RCC 7860 (cell line): ENCODE measurements at regions not wholly inside any gene's neighbourhood (a gene's known extent, or its start where the extent isn't known, plus 50 kb on each side); places are given as distances from the start of the nearest gene placed in this dataset.

ENCODE experiments used
- DNase-seq: peaks from one replicate; pipeline ENCODE4 v3.0.0-alpha.2; 2015; ENCODE audit warnings: low spot score
- FAIRE-seq: peaks from 2 replicates; lab custom pipeline; 2012; peaks lifted over from hg19 to GRCh38; lab: Jason Lieb, UNC

DNA sequence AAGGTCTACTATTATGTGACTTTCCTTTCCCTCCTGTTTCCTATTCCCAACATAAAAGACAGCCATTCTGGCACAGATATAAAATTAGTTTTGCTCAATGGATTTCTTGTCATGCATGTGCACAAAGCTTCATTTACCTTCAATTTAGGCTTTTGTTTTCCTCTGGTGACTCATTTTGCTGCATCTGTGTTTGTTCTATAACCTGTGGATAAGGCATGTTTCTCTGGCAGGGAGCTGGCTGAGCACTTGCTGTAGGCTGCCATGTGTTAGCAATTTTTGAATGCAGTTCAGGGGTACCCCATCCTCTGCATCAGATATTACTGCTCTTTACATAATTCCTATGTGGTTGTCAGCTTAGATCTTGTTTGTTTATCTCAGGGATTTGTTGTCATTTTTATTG, 202.8 kb upstream of the GRID2 start:
- DNase-seq (no peak), FAIRE-seq (no peak)

DNA sequence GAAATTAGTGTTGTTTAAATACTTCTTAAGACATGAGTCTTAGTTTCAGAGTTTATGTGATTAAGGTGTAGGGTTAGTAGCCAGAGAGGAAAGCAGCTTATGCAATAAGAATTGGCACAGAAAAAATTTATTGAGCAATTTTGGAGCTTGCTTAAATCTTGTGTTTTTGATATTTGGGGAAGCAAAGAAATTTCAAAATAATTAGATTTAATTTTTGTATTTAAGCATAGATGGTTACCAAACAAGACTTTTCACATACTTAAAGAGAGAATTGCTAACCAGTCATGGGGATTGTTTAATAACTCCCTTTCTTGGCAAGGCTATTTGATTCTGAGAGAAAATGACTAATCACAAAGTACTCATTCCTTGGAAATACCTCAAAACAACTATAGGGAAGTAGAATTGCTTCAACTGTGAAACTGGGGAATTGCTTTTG, 202.0 kb upstream of the GRID2 start:
- FAIRE-seq = peak; percentile 83
- DNase-seq = peak; percentile 18

DNA sequence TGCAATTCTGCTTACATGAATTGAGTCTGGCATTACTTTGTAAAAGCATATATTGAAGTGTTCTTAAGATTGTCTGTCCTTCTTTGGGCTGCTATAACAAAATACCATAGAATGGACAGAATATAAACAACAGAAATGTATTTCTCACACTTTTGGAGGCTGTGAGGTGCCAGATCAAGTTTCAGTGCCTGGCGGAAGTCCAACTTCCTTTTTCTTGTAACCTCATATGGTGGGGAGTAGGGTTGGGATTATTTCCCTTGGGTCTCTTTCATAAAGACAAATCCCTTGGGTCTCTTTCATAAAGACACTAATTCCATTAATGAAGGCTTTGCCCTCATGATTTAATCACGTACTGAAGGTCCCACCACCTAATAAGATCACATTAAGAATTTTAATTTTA, 199.3 kb upstream of the GRID2 start:
- FAIRE-seq (no peak), DNase-seq (no peak)

DNA sequence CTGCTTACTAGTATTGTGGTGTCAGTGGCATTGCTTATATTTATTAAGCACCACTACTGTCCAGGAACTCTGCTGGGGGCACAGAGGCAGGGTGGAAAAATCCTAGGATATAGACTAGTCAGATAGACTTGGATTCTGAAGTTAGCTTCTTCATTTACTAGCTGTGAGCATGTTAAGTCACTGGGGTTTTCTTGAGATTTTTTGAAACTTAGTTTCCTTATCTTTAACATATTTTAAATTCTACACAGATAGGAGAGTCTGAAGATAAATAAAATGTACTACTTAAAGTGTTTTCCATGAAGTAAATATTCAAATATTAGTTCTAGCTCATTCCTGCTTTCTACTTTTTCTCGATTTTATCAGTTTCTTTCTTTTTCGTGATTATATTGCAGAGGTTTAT, 196.9 kb upstream of the GRID2 start:
- DNase-seq (no peak), FAIRE-seq (no peak)

DNA sequence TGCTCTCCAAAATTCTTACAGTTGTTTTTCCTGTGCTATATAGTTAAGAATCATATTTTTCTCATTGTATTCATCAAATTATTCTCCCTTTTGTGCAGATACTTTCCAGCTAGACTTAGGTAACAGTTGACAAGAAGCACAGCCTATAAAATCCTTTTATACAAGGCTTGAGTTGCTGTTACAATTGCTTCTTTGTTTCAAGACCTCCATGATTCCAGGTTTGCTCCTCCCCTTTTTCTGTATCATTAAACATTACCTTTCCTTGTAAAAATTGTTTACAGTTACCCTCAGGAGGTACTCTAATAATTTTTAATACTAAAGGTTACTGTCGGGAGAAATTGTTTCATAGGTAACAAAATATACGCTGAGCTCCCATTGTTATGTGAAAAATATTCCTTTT, 192.3 kb upstream of the GRID2 start:
- FAIRE-seq (no peak), DNase-seq (no peak)

DNA sequence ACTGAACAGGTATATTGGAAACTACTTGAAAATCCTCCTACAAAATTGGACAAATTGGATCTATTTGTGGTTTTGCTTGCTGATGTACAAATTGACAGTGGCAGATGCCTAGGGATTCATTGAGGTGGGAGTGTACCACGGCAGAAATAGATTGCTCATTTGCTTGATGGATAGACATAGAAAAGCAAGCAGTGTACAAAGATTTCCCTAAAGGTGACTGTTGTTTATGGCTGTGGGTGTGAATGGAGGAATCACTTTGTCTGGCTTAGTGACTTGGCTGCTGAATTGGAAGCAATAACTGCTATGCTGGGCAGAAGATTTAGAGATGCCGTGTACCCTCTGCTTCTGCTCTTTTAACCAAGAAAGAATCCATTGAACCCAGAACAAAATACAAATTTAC, 191.0 kb upstream of the GRID2 start:
- FAIRE-seq (no peak), DNase-seq (no peak)

DNA sequence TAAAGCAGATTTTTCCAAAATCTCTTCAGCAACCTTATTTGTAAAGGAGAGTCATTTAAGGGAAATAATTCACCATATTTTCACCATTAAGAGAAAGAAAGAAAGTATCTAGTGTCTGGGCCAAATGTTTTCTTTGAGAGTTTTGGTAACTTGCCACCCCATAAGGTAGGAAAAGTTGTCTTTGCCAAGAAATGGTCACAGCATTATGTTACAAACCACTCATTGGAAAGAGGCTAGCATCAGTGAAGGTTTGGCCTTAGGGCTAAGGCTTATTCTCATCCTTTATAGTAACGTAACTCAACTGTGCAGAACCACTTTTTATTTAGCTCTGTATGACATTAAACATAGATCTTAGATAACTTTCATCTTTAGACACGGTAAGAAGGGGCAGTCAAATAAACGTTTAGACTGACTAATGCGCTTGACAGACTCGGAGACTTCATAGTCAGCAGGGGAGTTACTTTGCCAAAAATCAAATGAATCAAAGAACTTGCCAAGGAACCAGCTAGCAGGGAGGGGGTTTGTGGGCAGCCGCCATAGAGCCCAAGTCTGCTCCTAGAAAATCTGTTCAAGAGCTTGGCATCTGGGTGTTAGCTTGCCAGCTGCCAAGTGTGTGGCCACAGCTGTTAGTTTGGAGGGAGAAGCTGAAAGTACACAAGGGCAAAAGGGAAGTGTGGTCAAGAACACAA, 182.8 kb upstream of the GRID2 start:
- DNase-seq (no peak), FAIRE-seq (no peak)

DNA sequence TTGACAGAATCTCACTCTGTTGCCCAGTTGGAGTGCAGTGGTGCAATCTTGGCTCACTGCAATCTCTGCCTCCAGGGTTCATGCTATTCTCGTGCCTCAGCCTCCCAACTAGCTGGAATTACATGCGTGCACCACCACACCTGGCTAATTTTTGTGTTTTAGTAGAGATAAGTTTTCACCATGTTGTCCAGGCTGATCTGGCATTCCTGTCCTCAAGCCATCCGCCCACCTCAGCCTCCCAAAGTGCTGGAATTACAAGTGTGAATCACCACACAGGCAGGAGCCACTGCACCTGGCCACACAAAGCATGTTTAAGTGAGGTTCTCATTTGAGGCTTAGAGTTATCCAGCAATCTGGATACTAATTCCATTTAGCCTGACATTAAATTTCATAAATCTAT, 180.9 kb upstream of the GRID2 start:
- DNase-seq = no peak
- FAIRE-seq = no peak

DNA sequence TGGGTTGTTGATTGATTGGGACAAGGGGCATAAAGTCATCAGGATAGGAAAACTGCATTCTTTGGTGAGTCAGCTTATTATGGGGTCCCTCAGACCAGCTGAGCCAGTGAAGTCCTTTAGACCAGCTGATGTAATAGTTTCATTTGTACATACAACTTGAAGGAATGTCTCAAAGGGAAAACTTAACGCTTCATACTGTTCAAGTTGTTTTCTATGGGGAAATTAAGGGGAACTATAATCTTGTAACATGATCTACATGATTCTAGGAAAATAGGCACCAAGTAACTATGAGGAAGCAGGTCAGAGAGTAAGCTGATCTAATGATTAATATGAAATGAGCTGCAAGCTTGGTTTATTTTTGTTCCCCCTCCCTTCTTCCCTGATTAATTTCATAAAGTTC, 175.1 kb upstream of the GRID2 start:
- no peak for FAIRE-seq
- no peak for DNase-seq

DNA sequence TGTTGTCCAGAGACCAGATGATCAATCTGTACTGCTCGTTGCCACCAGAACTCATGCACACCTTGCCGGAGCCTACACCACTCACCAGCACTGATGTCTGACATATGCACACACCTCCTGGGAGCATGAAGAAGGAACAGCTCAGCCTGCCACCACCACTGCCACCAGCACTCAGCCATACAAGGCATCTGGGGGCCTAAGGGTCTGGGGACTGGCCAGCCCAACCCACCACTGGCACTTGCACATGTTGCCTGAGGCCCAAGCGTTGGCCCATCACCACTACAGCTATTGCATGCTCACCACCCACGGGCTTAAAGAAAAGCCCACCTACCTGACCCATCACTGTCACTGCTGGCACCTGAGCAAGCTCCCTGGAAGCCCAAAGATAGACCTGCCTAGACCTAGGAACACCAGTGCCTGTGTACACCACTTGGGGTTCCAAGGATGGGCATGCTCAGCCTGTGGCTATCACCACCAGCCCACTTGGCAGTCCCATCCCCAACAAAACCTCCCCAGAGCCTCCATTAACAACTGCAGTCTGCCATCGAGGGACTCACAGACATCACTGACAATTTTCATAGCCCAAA, 174.3 kb upstream of the GRID2 start:
- FAIRE-seq (no peak), DNase-seq (no peak)

DNA sequence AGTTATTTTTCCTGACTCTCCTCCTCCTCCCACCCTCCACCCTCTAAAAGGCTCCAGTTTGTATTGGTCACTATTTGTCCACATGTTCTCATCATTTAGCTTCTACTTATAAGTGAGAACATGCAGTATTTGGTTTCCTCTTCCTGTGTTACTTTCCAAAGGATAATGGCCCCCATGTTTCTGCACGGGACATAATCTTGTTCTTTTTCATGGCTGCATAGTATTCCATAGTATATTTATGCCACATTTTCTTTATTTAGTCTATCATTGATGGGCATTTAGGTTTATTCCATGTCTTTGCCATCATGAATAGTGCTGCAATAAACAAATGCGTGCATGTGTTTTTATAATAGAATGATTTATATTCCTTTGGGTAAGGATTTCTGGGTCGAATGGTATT, 167.3 kb upstream of the GRID2 start:
- FAIRE-seq (no peak), DNase-seq (no peak)

DNA sequence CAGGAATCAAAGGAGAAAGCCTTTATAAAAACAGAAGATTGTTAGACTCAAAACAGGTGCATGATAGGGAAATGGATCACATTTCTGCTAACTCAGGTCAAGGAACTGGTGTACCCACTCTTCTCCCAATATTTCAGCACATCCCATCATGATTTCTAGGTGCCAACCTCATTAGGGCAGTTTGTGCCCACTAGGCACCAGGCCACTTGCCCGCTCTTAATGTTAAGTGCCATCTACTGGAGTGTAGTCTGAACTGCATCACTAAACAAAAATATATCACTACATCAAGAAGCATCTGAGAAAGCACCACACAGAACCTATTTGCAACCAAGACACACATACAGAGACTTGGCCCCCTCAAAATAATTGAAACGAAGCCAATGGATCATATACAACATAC, 140.4 kb upstream of the GRID2 start:
- FAIRE-seq (no peak), DNase-seq (no peak)

DNA sequence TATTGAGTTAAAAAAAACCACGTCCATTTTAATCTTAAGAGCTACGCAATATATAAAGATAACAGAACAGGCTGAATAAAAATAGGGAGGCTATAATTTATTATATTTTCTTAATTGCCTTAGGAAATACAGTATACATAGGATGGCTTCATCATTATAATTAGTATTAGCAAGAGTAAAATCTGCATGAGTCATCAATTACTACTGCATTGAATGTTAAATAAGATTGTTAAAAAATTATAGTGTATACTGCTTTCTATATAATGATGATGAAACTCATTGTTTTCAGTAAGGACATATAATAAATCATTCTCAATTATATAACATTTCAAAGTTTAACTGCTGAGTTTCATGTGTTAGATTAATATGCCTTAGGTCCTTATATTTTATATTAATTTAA, 133.4 kb upstream of the GRID2 start:
- FAIRE-seq = no peak
- DNase-seq = no peak

DNA sequence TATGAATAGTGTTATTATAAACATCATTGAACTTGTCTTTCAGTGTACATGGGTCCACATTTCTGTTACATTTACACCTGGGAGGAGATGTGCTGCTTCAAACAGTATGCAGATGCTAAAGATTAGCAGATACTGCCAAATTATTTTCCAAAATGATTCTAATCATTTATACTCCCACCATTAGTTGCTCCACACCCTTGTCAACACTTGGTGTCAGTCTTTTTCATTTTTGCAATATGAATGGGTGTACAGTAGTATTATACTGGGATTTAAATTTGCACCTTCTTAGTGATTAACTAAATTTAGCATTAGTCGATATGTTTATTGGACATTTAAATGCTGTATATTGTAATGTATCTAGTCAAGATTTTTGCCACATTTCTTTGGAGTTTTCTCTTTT, 131.6 kb upstream of the GRID2 start:
- no peak for DNase-seq
- FAIRE-seq = no peak

DNA sequence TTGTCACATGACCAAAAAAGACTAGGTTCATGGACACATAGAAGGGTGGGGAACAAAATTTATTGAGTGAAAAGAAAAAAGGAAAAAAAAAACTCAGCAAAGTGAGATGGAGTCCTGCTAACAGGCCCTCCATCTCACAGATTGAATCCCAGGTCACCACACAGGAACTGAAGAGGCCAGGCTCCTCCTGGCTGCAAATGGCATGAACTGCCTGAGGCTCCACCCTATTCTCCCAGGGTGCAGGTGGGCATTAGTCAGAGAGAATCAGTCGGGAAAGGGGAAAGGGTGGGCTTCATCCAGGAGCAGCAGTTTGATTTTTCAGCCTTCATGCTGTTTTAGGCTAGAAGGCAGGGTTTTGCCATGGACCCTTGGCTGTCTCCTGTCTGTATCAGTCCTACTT, 128.5 kb upstream of the GRID2 start:
- FAIRE-seq (no peak), DNase-seq (no peak)

DNA sequence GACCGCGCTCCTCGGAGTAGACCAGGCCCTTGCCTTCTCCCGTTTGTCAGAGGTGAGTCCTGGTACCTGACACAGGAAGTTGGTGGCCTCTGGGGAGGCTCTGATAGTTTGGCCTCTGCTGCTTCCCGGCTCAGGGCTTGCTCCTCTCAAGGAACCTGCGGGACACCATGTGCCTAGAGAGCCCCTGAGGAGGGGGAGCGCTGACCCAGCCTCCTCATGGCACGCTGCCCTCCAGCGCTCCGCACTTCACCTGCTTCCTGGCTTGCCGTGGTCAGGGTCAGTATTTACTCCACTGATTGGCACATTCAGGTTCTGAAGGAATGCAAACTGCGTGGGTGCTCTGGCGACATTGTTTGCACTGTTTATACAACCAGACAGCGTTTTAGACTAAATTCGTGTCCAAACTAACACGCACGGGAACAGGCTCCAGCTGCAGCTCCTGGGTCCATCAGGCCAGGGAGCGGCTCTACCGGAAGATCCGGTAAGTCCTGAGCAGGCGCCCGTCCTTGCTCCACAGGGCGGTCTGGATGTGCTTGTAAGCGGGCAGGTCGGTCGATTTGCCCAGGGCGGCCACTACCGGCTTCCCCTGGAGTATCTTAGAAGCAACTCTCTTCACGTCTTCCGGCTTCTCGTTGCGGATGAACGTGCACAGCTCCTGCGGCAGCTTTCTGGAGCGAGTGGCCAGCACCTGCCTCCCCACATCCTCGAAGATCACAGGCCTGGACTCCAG, 121.6 kb upstream of the GRID2 start:
- DNase-seq (no peak), FAIRE-seq (no peak)

DNA sequence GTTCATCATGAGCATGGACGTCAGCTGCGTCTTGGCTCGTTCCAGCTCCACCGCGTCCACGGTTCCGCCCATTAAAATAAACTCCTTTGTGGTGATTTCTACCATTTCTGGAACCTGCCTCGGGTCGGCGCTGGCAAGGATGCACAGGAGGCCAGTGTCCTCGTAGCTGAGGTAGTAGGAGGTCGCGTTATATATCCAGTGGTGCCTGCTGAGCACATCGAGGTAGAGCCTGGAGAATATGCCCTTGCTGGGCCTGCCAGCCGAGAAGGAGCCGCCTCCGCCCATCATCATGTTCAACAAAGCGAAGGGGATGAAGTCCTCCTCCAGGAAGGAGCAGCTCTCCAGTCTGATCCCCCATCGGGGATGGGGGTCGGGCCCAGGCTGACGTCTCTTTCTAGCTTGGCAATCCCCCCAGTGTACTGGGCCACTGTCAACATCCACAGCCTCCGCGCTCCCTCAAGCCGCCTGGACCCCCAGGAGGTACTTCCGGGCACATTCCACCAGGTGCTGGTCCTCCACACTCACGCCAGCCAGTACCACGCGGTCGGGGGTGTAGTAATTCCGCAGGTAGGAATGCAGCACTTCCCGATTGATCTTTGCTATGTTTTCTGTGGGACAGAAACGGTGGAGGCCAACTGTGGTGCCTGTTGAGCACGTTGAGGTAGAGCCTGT, 120.9 kb upstream of the GRID2 start:
- FAIRE-seq (no peak), DNase-seq (no peak)

DNA sequence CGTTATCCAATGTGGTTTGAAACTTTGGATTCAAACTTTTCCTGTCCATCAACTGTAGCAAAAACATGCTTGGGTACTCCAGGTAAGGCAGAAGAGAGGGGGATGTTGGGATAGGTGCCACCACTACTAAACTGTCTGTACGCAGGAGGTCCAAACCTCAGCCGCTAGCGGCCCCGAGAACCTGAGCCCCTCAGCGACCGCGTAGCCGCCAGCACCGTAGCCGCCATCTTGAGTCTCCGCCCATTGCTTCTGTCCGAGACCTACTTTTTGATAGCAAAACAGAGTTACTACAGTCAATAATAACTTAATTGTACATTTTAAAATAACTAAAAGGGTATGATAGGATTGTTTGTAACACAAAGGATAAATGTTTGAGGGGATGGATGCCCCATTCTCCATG, 119.9 kb upstream of the GRID2 start:
- FAIRE-seq (no peak), DNase-seq (no peak)

DNA sequence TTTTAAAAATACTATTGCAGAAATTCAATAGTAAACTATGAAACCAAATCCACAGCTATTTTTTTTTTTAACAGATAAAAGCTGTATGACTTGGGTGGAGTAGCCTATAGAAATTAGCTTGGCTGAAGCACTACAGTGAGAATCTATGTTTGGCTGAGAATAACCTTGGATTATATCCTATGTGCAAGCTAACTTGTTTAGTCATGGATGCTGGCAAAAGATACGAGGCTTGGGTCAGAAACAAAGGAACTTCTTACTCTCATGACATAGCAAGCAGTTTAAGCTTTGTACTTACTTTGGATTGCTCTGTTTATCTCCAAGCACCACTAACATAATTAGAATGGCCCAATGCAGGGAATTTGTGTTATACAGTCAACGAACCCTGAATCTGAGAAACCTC, 119.2 kb upstream of the GRID2 start:
- no peak for DNase-seq
- no peak for FAIRE-seq

DNA sequence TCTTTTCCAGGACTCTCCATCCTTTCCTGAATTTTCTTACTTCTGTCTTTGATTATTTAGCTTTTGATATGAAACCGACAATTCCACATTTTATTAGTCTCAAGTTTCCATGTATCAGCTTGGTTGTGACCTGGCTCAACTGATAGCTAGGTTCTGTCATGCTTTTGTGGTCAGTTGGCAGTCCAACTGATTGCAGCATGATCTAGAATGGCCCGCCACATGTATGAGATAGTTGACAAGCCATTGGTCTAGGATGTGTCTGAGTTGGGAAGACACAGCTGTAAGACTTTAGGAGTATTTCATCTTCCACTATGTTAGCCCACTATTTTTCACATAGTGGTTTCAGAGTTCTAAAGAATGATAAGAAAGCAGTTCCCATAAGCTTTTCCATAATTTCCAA, 117.5 kb upstream of the GRID2 start:
- DNase-seq (no peak), FAIRE-seq (no peak)

DNA sequence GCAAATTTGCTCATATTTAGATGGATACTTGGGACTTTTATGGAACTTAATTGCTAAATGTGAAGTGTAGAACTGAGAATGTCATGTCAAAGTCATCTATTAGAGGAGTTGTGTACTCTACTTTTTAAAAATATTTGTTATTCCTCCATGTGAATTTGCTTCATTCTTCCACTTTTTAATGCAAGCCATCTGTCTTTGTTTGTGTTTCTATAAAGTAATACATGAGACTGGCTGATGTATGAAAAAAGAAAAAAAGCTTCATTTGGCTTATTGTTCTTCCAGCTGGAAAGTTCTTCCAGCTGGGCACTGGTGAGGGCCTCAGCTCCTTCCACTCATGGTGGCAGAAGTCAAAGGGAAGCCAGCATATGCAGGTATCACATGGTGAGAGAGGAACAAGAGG, 114.6 kb upstream of the GRID2 start:
- FAIRE-seq = no peak
- DNase-seq = no peak

DNA sequence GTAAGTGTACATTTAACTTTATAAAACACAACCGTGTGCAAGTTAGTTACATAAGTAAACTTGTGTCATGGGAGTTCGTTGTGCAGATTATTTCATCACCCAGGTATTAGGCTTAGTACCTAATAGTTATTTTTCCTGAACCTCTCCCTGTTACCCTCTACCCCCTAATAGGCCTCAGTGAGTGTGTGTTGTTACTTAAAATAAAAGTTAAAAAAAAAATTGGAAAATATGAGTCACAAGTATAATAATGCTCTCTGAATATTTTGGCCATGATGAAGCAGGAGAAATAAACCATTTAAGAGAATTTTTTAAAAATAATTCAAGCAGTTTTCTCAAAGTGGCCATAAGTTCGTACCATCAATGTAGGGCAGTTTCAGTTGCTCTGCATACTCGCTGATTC, 105.1 kb upstream of the GRID2 start:
- no peak for FAIRE-seq
- DNase-seq = no peak
